ENCODE measurements at regions not wholly inside any gene's neighbourhood (a gene's known extent, or its start where the extent isn't known, plus 50 kb on each side); places are given as distances from the start of the nearest gene placed in this dataset.
A peak's percentile ranks its signal among the peaks of the same experiment; 100 is the strongest.
"Not testable (repeated sequence)": the region's sequence is repeated elsewhere in the genome, so short reads cannot be mapped to it uniquely, and the experiment has no call there.

DNA sequence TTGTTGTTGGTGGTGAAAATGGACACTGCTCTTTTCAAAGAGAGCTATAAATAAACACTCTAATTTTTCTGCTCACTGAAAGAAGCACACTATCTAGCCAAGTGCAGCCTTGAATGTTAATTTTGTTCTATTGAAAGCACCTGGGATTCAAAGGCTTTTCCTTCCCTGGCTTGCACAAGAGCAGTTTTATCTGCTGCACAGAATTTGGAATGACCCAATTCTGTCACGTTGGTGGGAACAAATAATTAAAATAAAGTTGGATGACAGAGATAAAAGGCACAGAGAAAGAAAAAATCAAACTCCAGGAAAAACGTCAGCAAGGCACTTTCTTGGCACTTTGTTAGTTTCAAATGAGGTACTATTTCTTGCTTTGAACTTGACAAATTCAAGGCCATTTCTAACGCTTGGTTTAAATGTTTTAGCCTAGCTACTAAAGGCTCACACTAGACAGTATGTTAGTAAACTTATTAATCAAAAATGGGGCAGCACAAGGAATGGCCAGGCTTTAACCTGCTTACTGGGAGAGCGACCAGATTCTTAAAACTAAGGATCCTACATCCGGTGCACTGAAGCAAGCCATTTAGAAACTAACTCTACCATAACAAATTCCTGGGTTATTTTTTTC is 145.5 kb upstream of the ARG1 start:
- peak; percentile 61 for DNase-seq (ENCODE audit: low spot score)

DNA sequence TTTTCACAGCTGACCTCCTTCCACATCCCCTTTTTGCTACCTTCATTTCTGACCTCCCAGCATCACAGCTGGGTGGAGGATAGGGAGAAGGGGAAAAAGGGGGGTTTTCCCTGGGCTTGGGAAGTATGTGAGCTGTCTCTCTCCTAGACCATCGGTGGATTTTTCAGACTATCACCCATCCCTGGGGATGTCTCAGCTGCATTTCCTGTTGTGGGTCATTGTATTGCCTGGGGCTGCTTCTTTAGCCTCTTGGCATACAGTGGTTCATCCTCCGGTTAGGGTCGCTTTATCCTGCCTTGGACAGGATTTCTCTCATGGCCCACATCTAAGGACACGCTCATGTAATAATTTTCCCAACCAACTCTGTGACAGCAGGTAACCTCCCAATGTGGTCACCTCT is 142.5 kb upstream of the ARG1 start:
- DNase-seq (ENCODE audit: low spot score), result no peak

DNA sequence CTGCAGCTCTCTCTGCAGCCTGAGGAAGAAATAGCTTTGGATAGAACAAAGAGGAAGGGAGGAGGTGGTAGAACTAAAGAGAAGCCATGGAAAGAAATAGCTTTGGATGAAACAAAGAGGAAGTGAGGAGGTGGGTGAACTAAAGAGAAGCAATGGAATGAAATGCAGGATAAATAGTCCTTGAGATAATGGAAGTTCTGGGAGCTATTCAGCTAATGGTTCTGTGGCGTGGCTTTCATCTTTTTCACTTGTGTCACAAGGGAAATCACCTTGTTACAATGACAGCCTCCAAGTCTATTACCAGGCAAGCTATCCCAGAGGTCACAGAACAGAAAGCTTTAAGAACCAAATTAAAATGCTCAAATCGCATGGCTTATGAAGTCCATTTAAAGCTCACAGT is 141.3 kb upstream of the ARG1 start:
- no peak for DNase-seq (ENCODE audit: low spot score)

DNA sequence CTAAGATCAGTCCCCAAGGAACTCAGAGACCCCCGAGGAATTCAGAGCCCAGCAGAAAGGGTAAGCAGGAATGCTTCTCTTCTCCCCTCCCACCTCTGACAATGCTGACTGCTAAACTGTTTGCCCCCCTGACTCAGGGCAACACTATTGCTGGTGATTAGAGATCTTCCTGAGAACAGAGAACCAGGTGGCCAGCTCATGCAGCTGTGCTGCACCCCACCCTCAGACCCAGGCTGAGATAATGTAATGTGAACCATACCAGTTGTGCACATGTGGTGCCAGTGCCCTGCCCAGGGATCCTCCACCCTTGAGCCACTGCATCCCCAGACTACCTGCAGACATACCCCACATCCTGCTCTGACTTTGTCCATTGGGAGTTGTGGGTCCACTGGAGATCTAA is 139.1 kb upstream of the ARG1 start:
- no peak for DNase-seq (ENCODE audit: low spot score)

DNA sequence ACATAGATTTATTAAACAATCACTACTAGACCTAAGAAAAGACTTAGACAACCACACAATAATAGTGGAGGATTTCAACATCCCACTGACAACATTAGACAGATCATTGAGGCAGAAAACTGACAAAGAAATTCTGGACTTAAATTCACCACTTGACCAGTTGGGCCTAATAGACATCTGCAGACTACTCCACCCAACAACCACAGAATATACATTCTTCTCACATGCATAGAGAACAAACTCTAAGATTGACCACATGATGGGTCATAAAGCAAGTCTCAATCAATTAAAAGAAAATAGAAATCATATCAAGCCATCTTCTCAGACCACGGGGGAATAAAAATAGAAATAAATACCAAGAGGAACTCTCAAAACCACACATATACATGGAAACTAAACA is 136.7 kb upstream of the ARG1 start:
- DNase-seq (ENCODE audit: low spot score), result no peak

DNA sequence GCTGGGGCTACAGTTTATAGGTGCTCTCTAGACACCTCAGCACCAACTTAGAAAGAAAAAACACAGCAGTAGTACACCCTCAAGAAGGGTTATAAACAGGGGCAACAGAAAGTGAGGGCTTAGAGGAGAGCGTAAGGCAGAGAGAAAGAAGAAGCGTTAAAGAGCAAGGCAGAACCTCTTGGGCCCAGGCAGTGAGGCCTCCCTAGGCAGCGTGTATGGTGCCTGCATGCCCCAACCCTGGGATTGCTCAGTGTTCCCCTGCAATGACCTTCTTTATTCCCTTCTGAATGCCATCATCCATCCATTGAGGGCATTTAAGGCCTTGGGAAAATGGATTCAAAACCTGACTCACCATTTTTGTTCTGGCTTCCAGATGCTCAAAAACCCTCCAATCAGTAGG is 130.0 kb upstream of the ARG1 start:
- DNase-seq (ENCODE audit: low spot score), result no peak

DNA sequence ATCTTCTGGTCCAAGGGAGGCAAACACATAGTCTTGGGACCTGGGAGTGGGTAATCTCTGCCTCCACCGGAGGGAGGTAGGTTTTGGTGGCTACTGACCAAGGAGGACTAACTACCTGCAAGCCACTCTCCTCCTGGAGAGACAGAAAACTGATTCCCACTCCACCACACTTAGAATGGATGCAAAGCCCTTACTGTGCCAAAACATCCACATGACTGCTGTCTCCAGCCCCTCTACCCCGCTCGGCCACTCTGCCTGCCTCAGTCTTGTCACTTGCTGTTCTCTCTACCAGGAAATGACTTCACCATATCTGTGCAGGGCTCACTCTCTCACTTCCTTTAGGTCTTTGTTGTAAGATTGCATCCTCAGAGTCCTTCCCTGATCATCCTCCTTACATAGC is 129.5 kb upstream of the ARG1 start:
- no peak for DNase-seq (ENCODE audit: low spot score)

DNA sequence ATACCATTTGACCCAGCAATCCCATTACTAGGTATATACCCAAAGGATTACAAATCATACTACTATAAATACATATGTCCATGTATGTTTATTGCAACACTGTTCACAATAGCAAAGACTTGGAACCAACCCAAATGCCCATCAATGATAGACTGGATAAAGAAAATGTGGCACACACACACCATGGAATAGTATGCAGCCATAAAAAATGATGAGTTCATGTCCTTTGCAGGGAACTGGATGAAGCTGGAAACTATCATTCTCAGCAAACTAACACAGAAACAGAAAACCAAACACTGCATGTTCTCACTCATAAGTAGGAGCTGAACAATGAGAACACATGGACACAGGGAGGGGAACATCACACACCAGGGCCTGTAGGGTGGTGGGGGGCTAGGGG is 127.7 kb upstream of the ARG1 start:
- DNase-seq (ENCODE audit: low spot score), result not testable (repeated sequence)

DNA sequence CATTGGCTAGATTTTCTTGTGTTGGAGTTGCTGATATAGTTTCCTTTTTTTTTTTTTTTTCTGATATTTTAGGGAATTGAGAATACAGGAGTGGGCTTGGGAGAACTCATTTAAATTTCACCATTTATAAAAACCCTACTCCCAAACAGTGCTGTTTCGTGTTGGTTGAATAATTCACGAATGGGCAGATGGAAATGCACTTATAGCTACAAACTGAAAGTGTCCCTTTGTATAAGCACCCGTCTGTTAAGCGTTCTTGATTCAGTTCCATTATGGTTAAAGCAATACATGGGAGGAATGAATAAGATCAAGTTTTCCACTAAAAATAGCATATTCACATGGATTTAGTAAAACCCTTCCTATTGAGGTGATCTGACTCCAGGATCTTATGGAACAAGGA is 122.2 kb upstream of the ARG1 start:
- DNase-seq (ENCODE audit: low spot score), result no peak

DNA sequence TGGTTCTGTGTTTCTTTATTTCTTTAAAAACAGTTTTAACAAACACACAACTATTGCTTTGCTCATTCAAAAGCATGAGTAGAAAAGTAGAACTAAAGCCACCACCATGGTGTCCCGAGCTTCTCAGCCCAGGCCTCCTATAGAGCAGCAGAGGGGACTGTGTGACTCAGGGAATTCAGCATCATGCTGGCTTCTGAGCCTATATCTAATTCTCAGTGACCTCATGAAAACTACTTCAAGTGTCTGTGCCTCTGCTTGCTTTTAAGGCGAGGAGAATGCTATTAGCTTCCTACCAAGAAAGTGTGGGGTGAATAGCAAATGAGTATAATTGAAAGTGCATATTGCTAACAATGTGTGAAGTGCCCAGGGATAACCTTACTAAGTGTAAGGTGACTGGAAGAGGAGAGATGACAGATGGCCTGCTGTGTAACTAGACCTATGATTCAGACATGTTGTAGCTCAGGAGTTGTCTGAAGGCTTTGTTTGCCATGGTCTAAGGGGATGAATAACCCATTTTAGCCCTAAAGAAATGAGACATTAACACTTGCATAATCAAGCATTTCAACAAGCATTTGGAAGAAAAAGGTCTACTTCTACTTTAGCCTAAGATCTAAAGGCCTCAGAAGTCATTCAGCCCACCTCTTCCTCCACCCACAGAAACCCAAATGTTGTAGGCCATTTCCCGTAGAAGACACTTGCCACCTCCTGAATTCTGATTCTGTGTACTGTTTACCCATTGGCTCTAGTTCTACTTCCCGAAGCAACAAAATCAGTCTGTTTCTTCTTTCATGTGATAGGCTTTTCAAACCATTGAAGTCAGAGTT is 121.5 kb upstream of the ARG1 start:
- no peak for DNase-seq (ENCODE audit: low spot score)

DNA sequence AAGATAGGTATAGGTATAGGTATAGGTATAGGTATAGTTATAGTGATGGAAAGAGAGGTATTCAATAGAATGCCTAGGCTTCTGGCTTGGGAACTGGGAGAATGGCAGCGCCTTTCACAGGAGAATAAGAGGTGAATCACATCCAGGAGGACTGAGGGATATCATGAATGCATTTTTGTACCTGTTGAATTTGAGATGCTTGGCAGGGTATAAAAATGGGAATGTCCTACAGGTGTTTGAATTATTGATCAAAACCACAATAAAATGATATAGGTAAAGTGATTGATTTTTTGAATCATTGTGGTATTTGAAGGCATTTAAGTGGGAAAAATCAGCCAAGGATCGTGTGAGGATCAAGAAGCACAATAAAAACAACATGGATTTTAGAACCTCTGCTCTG is 119.2 kb upstream of the ARG1 start:
- DNase-seq (ENCODE audit: low spot score), result no peak

DNA sequence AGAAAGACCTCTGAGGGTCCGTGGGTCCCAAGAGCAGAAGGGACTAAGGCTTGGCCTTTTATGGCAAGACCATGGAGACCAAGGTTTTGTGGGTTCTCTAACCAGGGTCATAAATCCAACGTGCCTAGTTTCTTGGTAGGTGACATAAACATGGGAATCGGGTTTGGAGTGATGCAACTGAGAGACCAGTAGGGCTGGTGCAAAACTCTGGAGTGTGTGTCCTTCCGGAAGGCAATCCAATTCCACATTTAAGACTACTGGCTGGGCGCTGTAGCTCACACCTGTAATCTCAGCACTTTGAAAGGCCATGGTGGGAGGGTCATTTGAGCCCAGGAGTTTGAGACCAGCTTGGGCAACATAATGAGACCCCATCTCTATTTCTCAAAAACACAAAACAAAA is 116.5 kb upstream of the ARG1 start:
- DNase-seq (ENCODE audit: low spot score), result no peak

DNA sequence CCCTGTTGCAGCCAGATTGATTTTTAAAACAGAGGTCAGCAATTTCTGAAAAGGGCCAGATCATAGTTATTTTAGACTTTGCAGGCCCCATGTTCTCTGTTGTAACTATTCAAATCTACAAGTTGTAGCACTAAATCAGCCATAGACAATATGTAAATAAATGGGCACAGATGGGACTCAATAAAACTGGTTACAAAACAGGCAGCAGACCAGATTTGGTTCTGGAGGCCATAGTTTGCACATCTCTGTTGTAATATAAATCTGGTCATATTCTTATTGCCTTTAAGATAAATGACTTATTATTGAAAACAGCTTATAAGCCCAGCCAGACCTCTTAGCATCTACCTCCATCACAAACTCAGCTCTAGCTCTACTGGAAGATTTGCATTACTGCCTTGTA is 114.0 kb upstream of the ARG1 start:
- DNase-seq (ENCODE audit: low spot score), result no peak

DNA sequence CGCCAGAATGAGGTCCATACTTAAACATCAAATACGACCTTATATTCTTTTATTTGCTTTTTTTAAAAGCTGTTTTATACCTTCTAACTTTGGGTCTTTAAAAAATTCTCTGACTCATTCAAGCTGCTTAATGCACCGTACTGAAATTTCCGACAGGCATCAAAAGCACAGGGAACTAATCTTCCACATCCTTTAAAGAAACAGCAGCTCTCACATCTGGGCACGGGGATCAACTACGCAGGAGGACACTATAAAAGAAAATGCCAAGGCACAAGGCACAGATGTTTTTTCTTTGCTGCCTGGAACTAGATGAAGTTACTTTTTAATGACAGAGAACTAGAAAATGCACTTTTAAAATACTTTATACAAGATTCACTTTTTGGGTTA is 112.4 kb upstream of the ARG1 start:
- peak; percentile 11 for DNase-seq (ENCODE audit: low spot score)

DNA sequence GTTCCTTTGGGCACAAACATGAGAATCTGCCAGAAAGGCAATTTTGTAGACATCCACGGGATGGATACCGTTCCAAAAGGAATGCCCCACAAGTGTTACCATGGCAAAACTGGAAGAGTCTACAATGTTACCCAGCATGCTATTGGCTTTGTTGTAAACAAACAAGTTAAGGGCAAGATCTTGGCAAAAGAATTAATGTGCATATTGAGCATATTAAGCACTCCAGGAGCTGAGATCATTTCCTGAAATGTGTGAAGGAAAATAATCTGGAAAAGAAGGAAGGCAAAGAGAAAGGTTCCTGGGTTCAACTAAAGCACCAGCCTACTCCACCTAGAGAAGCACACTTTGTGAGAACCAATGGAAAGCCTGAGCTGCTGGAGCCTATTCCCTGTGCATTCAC is 103.9 kb upstream of the ARG1 start:
- DNase-seq (ENCODE audit: low spot score), result peak; percentile 26

DNA sequence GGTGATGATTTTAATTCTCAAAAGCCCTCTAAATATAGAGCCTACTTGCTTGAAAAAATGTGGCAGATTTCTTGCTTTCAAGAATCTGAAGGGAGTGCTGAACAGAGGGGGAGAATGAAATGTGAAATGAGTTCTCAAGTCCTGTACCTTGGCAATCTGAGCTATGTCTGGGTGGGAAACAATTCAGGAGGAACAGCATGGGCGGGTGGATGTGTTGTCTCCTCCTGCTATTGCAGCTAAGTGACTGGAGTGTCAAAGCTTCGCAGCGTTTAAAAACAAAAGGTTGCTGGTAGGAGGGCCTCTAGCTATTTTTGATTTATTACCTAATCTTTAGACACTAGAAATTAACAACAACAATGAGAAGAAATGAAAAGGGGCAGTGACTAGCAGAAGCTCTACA is 102.5 kb upstream of the ARG1 start:
- no peak for DNase-seq (ENCODE audit: low spot score)

DNA sequence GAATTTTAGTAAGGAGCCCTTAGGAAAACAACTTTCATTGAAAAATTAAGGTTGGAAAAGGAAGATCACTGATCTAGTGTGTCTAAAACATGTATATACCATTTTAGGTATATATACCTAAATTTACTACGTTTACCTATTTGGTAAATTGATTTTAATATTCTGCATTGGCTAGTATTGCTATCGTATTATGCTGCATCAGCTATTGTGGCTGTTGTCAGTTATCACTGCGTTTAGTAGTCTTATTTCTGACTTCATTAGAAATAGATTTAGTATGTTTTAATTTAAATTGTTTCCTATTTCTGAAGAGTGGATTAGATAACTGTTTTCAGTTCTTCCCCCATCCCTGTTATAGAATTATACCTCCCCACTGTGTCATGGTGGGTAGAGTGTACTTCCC is 101.7 kb upstream of the ARG1 start:
- no peak for DNase-seq (ENCODE audit: low spot score)

DNA sequence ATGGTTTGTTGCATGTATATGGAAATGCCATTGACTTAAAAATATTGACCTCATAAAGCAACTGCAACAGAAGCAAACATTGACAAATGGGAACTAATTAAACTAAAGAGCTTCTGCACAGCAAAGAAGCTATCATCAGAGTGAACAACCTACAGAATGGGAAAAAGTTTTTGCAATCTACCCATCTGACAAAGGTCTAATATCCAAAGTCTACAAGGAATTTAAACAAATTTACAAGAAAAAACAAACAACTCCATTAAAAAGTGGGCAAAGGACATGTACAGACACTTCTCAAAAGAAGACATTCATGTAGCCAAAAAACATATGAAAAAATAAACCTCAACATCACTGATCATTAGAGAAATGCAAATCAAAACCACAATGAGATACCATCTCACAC is 99.7 kb upstream of the ARG1 start:
- not testable (repeated sequence) for DNase-seq (ENCODE audit: low spot score)

DNA sequence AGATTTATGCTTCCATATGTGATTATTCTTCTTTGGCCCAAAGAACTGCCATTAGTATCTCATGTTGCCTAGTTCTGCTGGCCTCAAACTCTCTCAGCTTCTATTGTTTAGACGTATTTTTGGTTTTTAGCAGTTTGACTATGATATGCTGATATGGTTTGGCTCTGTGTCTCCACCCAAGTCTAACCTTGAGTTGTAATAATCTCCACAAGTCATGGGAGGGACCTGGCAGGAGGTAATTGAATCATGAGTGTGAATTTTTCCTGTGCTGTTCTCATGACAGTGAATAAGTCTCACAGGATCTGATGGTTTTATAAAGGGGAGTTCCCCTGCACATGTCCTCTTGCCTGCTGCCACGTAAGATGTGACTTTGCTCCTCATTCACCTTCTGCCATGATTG is 96.7 kb upstream of the ARG1 start:
- no peak for DNase-seq (ENCODE audit: low spot score)

DNA sequence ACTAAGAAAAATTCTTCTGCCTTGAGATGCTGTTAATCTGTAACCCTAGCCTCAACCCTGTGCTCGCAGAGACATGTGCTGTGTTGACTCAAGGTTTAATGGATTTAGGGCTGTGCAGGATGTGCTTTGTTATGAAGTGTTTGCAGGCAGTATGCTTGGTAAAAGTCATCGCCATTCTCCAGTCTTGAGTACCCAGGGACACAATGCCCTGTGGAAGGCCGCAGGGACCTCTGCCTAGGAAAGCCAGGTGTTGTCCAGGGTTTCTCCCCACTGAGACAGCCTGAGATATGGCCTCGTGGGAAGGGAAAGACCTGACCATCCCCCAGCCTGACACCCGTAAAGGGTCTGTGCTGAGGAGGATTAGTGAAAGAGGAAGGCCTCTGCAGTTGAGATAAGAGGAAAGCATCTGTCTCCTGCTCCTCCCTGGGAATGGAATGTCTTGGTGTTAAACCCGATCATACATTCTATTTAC is 94.2 kb upstream of the ARG1 start:
- DNase-seq (ENCODE audit: low spot score), result not testable (repeated sequence)

DNA sequence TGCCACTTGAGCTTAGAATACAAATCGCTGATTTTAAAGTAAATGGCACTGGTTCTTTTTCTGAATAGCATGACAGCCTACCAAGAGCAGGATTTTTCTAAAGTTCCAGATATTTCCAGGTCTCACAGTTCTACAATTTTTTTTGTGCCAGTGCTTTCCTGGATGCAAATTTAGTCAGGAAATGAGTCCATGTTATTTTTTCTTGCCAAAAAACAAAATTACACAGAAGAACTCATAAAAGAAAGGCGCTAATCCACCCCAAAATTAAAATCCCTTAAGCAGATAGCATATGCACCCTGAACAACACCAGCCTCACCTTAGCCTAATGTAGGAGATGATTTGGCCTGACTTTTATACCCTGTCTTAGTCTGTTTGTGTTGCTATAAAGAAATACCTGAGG is 86.4 kb upstream of the ARG1 start:
- DNase-seq (ENCODE audit: low spot score), result no peak

DNA sequence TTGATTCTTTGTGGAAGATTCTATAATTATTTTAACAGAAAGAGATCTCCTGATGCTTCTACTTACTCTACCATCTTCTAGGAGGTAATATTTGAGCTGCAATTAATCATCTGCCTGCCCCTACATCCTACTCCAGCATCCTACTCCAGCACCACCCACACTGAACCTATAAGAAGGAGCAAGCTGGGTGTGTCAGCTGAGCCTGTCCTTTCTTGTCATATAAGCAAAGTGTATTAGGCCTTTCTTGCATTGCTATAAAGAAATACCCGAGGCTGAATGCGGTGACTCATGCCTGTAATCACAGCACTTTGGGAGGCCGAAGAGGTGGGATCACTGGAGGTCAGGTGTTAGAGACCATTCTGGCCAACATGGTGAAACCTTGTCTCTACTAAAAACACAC is 84.2 kb upstream of the ARG1 start:
- DNase-seq (ENCODE audit: low spot score), result no peak

DNA sequence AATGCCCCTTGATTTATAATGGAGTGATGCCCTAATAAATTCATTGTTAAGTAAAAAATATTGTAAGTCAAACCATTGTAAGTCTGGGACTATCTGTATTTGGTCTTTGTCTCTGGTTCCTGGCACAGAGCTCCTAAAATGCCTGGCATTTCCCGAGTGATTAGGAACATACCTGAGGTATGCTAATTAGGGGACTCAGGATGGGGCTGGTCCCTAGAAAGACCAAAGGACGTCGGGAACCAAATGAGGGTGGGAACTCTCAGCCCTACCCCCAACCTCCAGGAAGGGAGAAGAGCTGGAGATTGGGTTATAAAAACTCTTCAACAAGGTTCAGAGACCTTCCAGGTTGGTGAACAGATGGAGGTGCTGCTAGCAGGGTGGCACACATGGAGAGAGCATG is 82.6 kb upstream of the ARG1 start:
- DNase-seq (ENCODE audit: low spot score), result no peak

Data from pons (tissue), 1 donor.